Mesenchymal stem cell (in vitro differentiated cells and primary cell): ENCODE measurements at regions not wholly inside any gene's neighbourhood (a gene's known extent, or its start where the extent isn't known, plus 50 kb on each side); places are given as distances from the start of the nearest gene placed in this dataset.

Experiments
- DNase-seq: peaks from one replicate; pipeline ENCODE4 v3.0.0-alpha.2; 2013
- H2AFZ ChIP-seq: one replicate; pipeline ENCODE4 v1.6.1; 2013; ENCODE audit warnings: low read depth, mild to moderate bottlenecking, control low read depth, inconsistent platforms, low read length, moderate library complexity
- H2AK5ac ChIP-seq: 2 replicates; pipeline ENCODE4 v1.6.1; 2013; ENCODE audit warnings: low read length, moderate library complexity, mild to moderate bottlenecking, inconsistent platforms; ENCODE audit not compliant: severe bottlenecking
- H2BK120ac ChIP-seq: one replicate; pipeline ENCODE4 v1.6.1; 2013; ENCODE audit warnings: low read depth, mild to moderate bottlenecking, inconsistent platforms, low read length, moderate library complexity
- H2BK12ac ChIP-seq, 2 experiments: one replicate each; pipeline ENCODE4 v1.6.1; 2013; ENCODE audit warnings: inconsistent platforms in 2 of 2, low read length in 2 of 2, mild to moderate bottlenecking in 2 of 2, moderate library complexity in 2 of 2, control low read depth in 1 of 2
- H2BK15ac ChIP-seq: one replicate; pipeline ENCODE4 v1.6.1; 2013; ENCODE audit warnings: mild to moderate bottlenecking, low read depth, inconsistent platforms; ENCODE audit not compliant: poor library complexity, severe bottlenecking
- H2BK5ac ChIP-seq: 2 replicates; pipeline ENCODE4 v1.6.1; 2013; ENCODE audit warnings: low read depth, mild to moderate bottlenecking, low read length, control low read depth, inconsistent platforms; ENCODE audit not compliant: poor library complexity, severe bottlenecking
- H3K14ac ChIP-seq, 2 experiments: one replicate each; pipeline ENCODE4 v1.6.1; 2013; ENCODE audit warnings: inconsistent platforms in 2 of 2, low read length in 2 of 2, control low read depth in 1 of 2, mild to moderate bottlenecking in 1 of 2, moderate library complexity in 1 of 2
- H3K18ac ChIP-seq, 2 experiments: one replicate each; pipeline ENCODE4 v1.6.1; 2013; ENCODE audit warnings: inconsistent platforms in 2 of 2, low read length in 2 of 2, control low read depth in 1 of 2, low read depth in 1 of 2, mild to moderate bottlenecking in 1 of 2
- H3K23ac ChIP-seq, 2 experiments: one replicate each; pipeline ENCODE4 v1.6.1; 2013; ENCODE audit warnings: inconsistent platforms in 2 of 2, low read length in 2 of 2, mild to moderate bottlenecking in 2 of 2, moderate library complexity in 2 of 2, control low read depth in 1 of 2
- H3K27ac ChIP-seq: 2 replicates; pipeline ENCODE4 v1.5.1; 2013; ENCODE audit warnings: mild to moderate bottlenecking, moderate library complexity, low read length, control low read depth, inconsistent platforms; ENCODE audit not compliant: poor library complexity, severe bottlenecking
- H3K27me3 ChIP-seq, 2 experiments: 2 replicates each; pipeline versions ENCODE4 v1.6.1 to v1.7.0; 2013; ENCODE audit warnings: low read length in 2 of 2, mild to moderate bottlenecking in 2 of 2, moderate library complexity in 2 of 2, control low read depth in 1 of 2, inconsistent platforms in 1 of 2; ENCODE audit not compliant: control insufficient read depth in 1 of 2, insufficient read depth in 1 of 2
- H3K36me3 ChIP-seq, 2 experiments: 2 replicates each; pipeline versions ENCODE4 v1.6.1 to v1.7.0; 2013; ENCODE audit warnings: low read length in 2 of 2, control low read depth in 1 of 2, inconsistent platforms in 1 of 2, low read depth in 1 of 2, mild to moderate bottlenecking in 1 of 2; ENCODE audit not compliant: insufficient read depth in 2 of 2, control insufficient read depth in 1 of 2
- H3K4ac ChIP-seq, 2 experiments: one replicate each; pipeline ENCODE4 v1.6.1; 2013; ENCODE audit warnings: inconsistent platforms in 2 of 2, low read length in 2 of 2, mild to moderate bottlenecking in 2 of 2, moderate library complexity in 2 of 2, control low read depth in 1 of 2, low read depth in 1 of 2
- H3K4me1 ChIP-seq: 2 replicates; pipeline ENCODE4 v1.6.1; 2013; ENCODE audit warnings: low read depth, low read length, control low read depth; ENCODE audit not compliant: control insufficient read depth, insufficient read depth
- H3K4me2 ChIP-seq: 2 replicates; pipeline ENCODE4 v1.6.1; 2013; ENCODE audit warnings: low read length, mild to moderate bottlenecking, inconsistent platforms; ENCODE audit not compliant: poor library complexity, severe bottlenecking
- H3K4me3 ChIP-seq, 2 experiments: 2 replicates each; pipeline versions ENCODE4 v1.5.1 to v1.7.0; 2013; ENCODE audit warnings: low read length in 2 of 2, mild to moderate bottlenecking in 2 of 2, control low read depth in 1 of 2, low read depth in 1 of 2; ENCODE audit not compliant: insufficient read depth in 1 of 2
- H3K79me1 ChIP-seq: replicated peaks from 2 replicates; pipeline ENCODE4 v1.6.1; 2013; ENCODE audit warnings: mild to moderate bottlenecking, control low read depth, low read length, inconsistent platforms; ENCODE audit not compliant: poor library complexity, severe bottlenecking
- H3K9ac ChIP-seq: 2 replicates; pipeline ENCODE4 v1.7.0; 2013; ENCODE audit warnings: mild to moderate bottlenecking, low read length, moderate library complexity
- H3K9me3 ChIP-seq: 2 replicates; pipeline ENCODE4 v1.7.0; 2013; ENCODE audit warnings: mild to moderate bottlenecking, low read length; ENCODE audit not compliant: control insufficient read depth
- H4K8ac ChIP-seq: one replicate; pipeline ENCODE4 v1.6.1; 2013; ENCODE audit warnings: inconsistent platforms, mild to moderate bottlenecking, low read length, moderate library complexity
- H4K91ac ChIP-seq: one replicate; pipeline ENCODE4 v1.6.1; 2013; ENCODE audit warnings: mild to moderate bottlenecking, low read length, inconsistent platforms
- WGBS: methylation state at CpG from one replicate; pipeline ENCODE4 v1.1.7; 2013; ENCODE audit warnings: mixed read lengths; 5-methylcytosine and 5-hydroxymethylcytosine counted together

DNA sequence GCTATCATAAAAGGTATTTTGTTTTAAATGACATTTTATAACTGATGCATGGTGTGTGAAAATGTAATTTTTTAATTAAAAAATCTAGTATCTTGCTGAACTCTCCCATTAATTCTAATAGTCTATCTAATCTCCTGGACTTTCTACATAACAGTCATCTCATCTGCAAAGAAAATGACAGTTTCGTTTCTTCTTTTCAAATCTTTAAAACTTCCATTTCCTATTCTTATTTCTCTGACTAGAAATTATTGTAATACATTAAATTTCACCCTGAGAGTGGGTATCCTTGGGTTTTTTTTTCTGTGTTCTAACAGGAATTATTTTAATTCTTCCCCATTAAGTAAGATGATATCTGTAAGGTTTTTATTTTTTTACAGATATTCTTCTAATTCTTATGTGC is 120.1 kb downstream of the KCNF1 start:
- Histone ChIP-seq H3K36me3 (no peaks in the 10 kb centered on the region), H2BK120ac (no peak overlapping the region), H3K14ac (no peak overlapping the region), H3K23ac (no peak overlapping the region), H3K79me1 (no peaks in the 10 kb centered on the region), H4K91ac (no peak overlapping the region), H3K27ac (no peak overlapping the region), H4K8ac (no peak overlapping the region), H3K9me3 (peaks cover 22% of the 10 kb centered on the region), H3K4me3 (no peak overlapping the region), H2AK5ac (no peak overlapping the region), H3K4ac (no peak overlapping the region), H3K27me3 (peaks cover 9 to 24% of the 10 kb centered on the region in 2 experiments), H2BK15ac (no peak overlapping the region), H2BK12ac (no peak overlapping the region), H3K9ac (no peak overlapping the region), H3K4me2 (no peak overlapping the region), H2BK5ac (no peak overlapping the region), H3K18ac (no peak overlapping the region), H3K4me1 (no peaks in the 10 kb centered on the region), H2AFZ (no peak overlapping the region)
- DNase-seq, result no peak
- WGBS, result no CpG with 5 or more reads among the region's 1 CpG

DNA sequence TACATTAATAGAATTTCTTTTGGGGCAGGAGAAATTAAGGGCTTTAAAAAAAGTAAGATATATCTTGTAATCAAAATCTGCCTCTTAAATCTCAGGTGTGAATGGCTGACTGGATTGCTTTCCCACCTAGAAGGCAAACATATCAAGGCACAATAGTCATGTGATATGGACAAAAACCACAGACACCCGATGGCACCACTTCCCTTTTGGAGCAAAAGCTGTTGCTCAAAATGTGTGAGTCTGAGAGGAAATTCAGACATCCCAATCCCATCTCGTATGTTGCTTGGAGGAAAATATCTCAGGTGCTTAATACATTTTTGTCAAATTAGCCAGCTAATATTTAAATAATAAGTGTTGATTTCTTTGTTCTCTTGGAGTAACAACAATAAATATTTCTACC is 120.7 kb downstream of the KCNF1 start:
- Histone ChIP-seq H3K14ac (no peak overlapping the region), H3K4me2 (no peak overlapping the region), H2BK12ac (no peak overlapping the region), H3K4me3 (no peak overlapping the region), H3K36me3 (no peaks in the 10 kb centered on the region), H3K18ac (no peak overlapping the region), H3K4me1 (no peaks in the 10 kb centered on the region), H2BK15ac (no peak overlapping the region), H2AK5ac (no peak overlapping the region), H2BK5ac (no peak overlapping the region), H3K79me1 (no peaks in the 10 kb centered on the region), H3K9me3 (peaks cover 27% of the 10 kb centered on the region), H3K9ac (no peak overlapping the region), H3K27ac (no peak overlapping the region), H2AFZ (no peak overlapping the region), H4K8ac (no peak overlapping the region), H4K91ac (no peak overlapping the region), H2BK120ac (no peak overlapping the region), H3K23ac (no peak overlapping the region), H3K4ac (no peak overlapping the region), H3K27me3 (peaks cover 9 to 24% of the 10 kb centered on the region in 2 experiments)
- 88% methylated on average over 1 of the region's 2 CpGs for WGBS
- no peak for DNase-seq

DNA sequence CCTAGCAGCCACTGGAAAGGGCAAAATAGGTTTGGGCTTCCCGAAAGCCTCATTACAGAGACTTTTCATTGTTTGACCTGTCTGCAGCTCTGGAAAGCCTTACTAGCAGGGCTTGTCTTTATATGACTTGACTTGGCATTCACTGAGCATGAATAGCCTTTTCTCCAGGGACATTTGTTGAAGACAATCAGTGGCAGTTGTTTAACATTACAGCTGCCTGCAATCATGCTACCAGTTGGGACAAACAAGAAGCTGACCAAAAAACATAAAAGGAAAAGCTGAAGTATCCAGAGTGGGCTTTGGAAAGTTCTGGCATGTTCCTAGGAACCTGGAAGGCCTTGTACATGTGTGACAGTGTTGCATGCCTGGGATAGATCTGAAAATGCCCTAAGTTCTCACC is 121.4 kb downstream of the KCNF1 start:
- Histone ChIP-seq H2BK120ac (no peak overlapping the region), H3K23ac (no peak overlapping the region), H3K36me3 (no peaks in the 10 kb centered on the region), H3K79me1 (no peaks in the 10 kb centered on the region), H3K27me3 (peaks cover 9 to 24% of the 10 kb centered on the region in 2 experiments), H2AK5ac (no peak overlapping the region), H3K18ac (no peak overlapping the region), H4K91ac (no peak overlapping the region), H3K4me2 (no peak overlapping the region), H3K4me1 (no peaks in the 10 kb centered on the region), H4K8ac (no peak overlapping the region), H2BK15ac (no peak overlapping the region), H3K27ac (no peak overlapping the region), H3K9ac (no peak overlapping the region), H3K4ac (no peak overlapping the region), H3K14ac (no peak overlapping the region), H3K4me3 (no peak overlapping the region), H2BK5ac (no peak overlapping the region), H3K9me3 (peaks cover 34% of the 10 kb centered on the region), H2BK12ac (no peak overlapping the region), H2AFZ (no peak overlapping the region)
- 94% methylated on average over 1 of the region's 1 CpG for WGBS
- DNase-seq, result no peak

DNA sequence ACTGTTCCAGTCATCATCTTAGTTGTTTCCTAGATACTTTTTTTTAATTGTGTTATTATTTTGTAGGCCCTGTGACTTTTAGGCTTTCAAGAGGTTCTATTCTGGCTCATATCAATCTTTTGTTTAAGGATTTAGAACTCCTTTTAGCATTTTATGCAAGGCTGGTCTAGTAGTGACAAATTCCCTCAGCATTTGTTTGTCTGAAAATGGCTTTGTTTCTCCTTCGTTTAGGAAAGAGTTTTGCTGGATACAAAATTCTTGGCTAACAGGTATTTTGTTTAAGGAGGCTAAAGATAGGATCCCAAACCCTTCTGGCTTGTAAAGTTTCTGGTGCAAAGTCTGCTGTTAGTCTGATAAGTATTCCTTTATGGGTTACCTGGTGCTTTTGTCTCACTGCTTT is 116.6 kb upstream of the SLC66A3 start:
- no peak overlapping the region for H3K4me3 ChIP-seq
- H2BK120ac ChIP-seq, result no peak overlapping the region
- no peak for DNase-seq
- H3K4ac ChIP-seq, result no peak overlapping the region
- H2AK5ac ChIP-seq, result no peak overlapping the region
- peaks cover 17 to 28% of the 10 kb centered on the region in 2 experiments for H3K27me3 ChIP-seq
- H2BK12ac ChIP-seq, result no peak overlapping the region
- H2AFZ ChIP-seq, result no peak overlapping the region
- no peak overlapping the region for H3K14ac ChIP-seq
- no peak overlapping the region for H3K27ac ChIP-seq
- peaks cover 47% of the 10 kb centered on the region for H3K9me3 ChIP-seq
- 65% methylated on average over 1 of the region's 1 CpG for WGBS
- no peak overlapping the region for H3K9ac ChIP-seq
- H4K8ac ChIP-seq, result no peak overlapping the region
- H3K79me1 ChIP-seq, result no peaks in the 10 kb centered on the region
- H3K18ac ChIP-seq, result no peak overlapping the region
- no peak overlapping the region for H2BK15ac ChIP-seq
- no peak overlapping the region for H3K23ac ChIP-seq
- no peak overlapping the region for H3K4me2 ChIP-seq
- H3K36me3 ChIP-seq, result no peaks in the 10 kb centered on the region
- no peak overlapping the region for H2BK5ac ChIP-seq
- no peak overlapping the region for H4K91ac ChIP-seq
- H3K4me1 ChIP-seq, result no peaks in the 10 kb centered on the region
